Stimulated activated CD4-positive, alpha-beta T cell treated with anti-CD3 and anti-CD28 coated beads, TNF-alpha, amount 100 ng/mL, for 24 hours (primary cell): ENCODE measurements at regions not wholly inside any gene's neighbourhood (a gene's known extent, or its start where the extent isn't known, plus 50 kb on each side); places are given as distances from the start of the nearest gene placed in this dataset.
"Not testable (repeated sequence)": the region's sequence is repeated elsewhere in the genome, so short reads cannot be mapped to it uniquely, and the experiment has no call there.

Source experiments
- DNase-seq, 3 experiments: peaks; one replicate each; pipeline ENCODE4 v3.0.0-alpha.2; 2020; ENCODE audit warnings: low read depth in 3 of 3

DNA sequence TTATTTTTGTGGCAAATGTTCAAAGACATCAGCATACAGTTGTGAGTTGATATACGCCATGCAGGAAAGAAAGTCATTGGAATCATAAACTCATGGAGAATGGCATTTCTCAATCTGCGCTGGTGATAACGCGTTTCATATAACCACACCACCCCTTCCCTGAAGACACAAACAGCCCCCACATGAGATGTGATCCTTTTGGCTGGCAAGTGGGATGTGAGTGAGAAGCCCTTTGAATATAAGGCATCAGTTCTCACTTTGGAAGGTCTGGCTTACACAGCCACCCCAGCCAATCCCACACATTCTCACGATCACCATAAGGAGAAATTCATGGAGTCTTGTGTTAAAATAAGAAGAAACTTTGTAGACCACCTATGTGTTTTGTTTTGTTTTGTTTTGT is 725.0 kb downstream of the PRELID2 start:
- no peak for DNase-seq

DNA sequence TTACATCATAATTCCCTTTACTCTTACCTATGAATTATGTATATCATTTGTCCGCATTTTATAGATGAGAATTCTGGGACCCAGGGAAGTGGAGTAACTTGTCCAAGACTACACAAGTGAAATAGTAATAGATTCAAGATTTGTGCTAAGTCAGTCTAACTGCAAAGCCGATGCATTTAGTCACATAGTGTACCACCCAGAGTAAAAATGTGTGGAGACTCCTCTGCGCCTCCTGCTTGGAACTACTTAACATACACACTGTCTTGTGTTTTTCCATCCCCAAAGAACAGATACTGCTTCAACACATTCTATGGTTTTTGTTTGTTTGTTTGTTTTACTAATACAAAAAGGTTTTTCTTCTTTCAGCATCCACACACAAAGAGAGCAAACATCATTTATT is 729.8 kb downstream of the PRELID2 start:
- DNase-seq: no peak

DNA sequence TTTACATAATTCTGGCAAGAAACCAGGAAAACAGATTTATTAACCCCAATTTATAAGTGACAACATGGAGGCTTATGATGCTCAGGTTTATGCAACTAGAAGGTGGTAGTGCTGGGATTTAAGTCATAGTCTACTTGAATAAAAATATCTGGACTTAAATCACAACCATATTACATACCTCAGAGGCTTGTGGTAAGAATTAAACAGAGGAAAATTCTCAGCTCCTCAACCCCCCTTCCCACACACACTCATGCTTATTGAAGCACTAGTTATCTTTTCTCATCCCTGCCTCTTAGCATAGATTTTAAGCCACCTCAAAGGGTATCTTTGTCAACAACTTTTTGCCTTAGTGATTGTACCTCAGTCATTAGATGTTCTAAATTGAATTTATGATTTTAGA is 731.0 kb downstream of the PRELID2 start:
- no peak for DNase-seq

DNA sequence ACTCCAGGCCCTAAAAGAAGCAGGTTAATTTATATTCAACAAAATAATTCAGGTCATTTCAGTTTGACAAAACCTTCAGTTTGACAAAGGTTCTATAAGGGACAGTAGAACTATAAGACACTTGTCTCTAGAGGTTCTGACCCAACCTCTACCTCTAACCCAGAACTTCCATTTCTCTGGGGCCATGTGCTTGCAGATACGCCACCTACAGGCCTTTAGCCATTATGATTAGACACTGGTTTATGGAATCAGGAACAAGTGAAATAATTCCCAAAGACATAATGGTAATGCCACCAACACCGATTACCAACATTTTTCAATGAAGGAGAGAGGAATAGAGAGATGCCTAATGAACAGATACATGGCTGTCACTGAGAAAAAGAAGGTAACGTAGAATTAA is 733.9 kb downstream of the PRELID2 start:
- no peak for DNase-seq

DNA sequence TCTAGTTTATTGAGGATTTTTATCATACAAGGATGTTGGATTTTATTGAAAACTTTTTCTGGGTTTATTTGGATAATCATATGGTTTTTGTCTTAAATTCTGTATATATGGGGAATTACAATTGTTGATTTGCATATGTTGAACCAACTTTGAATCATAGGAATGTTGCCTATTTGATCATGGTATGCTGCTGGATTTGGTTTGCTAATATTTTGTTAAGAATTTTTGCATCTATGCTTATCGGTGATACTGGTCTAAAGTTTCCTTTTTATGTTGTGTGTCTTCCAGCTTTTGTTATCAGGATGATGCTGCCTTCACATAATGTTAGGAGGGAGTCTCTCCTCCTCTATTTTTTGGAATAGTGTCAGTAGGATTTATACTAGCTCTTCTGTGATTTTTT is 745.0 kb downstream of the PRELID2 start:
- DNase-seq: no peak

DNA sequence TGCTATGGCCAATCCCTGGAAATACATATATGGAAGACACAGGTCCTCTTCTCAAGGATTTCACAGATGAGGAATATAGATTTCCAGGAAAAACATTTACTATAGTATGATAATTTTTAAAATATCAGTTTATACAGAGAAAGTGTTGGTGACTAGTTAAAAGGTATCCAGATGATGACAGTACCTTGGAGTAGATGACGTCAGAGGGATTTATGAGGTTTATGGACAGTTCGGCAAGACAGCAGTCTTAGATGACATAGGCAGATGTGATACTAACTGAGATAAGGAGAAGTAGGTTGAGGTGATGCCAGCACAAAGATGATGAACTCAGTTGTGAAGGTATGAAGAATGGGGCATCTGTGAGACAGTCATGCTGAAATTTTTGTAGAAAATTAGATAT is 750.3 kb downstream of the PRELID2 start:
- DNase-seq: no peak

DNA sequence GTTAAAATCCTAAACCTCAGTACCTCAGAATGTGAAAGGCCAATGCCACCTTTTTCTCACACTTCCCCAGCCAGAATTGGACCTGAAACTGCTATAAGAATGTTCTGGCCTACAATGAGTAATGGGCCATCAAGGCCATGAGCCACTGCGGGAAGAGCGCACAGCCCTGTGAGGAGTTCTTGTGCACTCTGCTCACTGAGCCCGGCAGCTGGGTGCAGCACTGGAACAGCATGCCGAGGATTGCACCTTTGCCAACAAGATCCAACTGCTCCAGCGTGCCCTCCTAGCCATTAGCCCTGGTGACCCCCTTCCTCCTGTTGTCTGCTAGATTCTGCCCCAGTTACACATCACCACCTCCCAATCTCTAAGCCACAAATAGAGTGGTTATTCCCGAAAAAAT is 758.1 kb downstream of the PRELID2 start:
- DNase-seq: no peak

DNA sequence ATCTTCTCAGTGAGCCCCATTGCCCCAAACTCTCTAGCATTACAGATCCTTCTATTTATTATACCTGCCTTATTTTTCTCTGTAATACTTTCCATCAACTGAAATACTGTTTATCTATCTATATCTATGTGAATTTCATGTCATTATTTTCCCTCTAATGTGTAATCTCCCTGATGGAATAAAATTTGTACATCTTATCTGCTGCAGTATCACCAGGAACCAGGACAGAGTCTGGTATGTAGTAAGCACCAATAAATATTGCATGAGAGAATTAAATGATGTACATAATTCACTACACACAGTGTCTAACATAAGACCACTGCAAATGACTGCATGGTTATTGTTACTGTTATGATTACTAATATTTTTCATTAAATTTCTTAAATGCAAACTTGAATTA is 759.1 kb downstream of the PRELID2 start:
- DNase-seq: no peak

DNA sequence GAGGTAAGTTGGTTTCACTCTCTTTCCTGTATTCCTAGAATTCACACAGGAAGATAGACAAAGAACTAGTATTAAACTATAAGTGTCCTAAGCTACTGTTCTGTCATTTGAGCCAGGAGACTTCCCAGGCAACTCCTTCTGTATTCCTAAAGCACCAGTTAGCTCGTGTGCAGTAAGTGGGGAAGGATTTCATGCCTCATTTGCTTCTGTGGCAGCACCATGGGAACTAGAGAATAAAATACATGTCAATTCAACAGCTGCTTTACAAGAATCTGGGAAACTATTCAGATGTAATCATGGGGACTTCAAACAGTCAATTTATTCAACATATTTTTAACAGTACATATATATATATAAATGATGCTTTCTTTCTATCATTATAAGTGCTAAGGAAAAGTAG is 762.3 kb downstream of the PRELID2 start:
- DNase-seq: no peak

DNA sequence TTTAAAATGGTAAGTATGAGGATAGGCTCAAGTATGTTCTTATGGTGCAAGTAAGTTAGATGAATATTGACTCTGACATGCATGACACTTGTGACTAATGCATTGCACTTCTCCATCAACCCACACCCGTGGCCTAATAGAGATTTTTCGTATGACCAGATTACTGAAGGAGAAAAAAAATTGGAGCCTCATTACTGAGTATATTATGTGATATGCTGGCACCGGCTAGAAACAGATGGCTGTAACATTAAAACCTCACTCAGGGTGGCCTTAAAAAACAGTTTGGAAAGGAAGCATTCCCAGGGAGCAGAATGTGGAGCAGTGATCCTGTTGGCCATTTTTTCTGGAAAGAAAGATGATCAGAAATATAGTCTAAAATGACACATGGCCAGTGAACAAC is 766.4 kb downstream of the PRELID2 start:
- no peak for DNase-seq

DNA sequence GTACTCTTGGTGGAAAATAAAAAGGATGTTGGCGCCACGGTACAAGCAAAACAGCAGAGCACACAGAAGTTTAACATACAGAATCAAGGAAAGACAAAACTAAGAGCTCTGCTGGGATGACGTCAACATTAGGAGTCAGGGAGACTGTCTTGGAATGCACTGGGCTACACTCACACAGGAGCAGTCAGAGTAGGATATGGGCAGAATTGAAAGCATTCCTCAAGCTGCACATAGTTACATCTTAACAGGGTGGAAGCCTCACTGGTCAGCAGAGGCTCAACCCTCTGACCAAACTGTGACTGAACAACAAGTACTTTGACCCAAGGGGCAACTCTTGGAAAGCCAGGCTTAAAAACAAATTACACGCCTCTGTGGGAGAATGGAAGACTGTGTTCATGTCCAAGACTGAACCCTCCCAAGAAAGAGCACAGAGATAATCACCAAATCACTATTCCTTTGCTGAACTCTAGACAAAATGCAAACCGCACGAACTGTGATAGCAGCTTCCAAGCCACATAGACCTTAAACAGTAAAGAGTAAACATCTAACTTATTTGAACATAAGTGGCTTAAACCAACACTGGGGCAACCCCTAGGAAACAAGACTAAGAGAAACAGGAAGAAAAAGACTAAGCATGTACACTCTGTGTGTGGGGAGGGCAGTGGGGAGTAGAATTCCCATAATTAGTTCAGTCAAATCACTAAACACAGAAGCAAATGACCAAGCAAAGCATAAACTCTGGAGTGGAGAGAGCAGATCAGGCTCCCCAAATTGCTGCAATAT is 772.7 kb downstream of the PRELID2 start:
- DNase-seq: no peak

DNA sequence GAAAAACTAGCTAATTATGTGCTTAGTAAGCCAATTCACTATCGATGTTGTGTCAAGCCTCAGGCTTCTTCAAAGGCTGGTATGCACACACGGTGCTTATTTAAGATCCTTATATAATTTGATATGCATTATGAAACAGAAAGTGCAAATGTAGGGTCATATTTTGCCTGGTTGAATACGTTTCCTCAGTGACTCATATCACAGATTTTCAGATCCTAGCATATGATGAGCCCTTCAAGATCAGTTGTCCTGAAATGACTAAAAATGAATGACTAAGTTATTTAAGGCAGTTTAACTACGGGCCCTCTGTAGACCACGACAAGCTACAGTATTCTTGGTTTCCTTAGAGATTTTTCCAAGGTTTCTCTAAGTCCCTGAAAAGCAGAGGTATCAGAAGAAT is 778.3 kb downstream of the PRELID2 start:
- no peak for DNase-seq

DNA sequence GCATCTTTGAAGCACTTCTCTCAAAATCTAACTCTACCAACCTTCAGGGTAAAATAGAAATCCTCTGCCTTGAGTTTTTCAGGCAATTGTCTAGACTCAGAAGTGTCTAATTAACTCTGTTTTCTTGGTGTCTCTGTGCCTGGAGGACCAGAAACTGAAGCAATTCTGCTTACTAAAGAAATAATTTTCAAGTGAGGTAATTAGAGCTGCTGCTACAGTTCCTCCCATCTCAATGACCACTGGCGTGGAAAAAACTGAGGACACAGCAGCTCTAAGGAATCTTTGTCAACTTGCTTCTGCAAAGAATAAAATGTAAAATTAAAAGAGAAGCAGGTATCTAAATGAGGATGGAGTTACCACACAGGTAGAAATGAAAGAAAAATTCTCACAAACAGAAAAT is 785.0 kb downstream of the PRELID2 start:
- no peak for DNase-seq

DNA sequence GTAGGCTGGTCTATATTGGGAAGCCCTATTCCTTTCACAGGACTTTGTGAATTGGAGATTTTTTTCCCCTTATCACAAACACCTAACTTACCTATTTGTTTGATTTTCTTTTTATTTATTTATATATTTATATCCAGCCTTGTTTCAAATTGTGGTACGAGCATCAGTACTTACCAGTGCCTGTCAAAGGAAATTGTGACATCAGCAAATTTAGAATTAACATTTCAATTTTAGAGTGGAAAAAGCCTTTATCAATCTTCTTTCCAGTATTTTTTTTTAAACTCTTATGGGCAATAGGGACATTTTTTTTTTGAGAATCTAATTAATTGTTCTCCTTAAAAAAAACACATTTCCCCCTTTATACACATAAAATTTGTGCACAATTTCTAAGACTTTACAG is 790.2 kb downstream of the PRELID2 start:
- no peak for DNase-seq

DNA sequence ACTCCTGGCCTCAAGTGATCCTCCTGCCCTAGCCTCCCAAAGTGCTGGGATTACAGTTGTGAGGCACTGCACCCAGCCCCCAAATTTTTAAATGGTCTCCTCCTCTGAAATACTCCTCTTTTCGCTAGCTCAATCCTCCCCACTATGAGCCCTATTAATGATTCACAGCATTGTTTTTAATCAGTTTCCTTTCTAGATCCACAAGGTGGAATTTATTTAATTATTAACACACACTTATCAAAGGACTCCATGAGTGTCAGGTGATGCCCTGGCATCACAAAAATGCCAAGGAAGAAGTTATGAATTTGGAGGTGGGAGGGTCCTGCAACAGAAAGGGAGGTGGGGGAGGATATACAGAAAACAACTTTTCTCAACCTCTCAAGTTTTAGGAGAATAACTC is 806.5 kb downstream of the PRELID2 start:
- DNase-seq: no peak

DNA sequence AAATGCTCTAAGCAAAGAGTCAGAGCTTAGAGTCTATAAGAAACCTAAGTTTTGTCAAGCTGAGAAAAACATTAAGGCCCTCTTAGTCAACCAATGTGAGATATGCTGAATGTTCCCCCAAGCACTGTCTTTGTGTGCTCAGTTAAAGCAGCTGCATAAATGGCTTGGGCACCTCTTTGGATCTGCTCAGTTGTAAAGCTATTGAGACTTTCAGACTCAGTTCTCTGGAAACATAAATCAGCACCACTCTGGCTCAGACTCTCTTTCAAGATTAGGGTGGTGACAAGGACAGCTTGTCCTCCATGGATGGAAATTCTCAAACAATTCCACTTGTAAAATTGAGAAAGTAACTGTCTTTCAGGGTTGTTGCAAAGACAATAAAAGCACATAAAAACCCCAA is 807.9 kb downstream of the PRELID2 start:
- no peak for DNase-seq

DNA sequence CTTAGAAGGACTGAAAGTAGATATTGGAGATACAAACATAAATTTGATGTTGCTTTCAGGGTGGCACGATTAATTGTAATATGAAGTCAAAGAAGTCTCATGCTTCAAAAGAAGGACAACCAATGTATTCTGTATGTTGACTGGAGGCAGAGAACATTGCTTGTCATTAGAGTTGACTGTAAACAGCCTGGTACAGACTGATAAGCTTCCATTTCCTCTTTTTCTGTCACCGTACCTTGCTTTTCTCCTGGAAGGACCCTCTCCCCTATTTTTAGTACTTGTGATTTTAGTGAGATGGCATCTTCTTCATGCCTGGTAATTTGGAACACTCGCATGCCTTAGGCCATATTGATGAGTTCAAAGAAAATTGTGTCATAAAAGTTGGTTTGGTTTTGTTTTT is 809.4 kb downstream of the PRELID2 start:
- no peak for DNase-seq

DNA sequence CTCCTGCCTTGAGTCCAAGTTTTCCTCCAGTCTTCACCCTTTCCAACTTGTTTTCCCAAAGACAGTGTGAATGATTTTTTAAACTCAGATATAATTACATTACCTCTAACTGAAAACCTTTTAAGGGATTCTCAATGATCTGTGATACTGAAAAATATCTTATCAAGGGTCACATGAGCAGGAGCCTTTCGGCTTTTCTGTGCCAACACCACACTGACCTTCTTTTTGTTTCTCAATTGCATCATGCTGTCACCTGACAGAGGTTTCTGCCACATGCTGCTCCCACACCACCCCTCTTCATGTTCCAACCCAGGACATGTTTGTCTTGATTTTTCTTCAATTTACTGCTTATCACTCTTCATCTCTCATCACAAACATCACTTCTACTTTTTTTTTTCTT is 820.0 kb downstream of the PRELID2 start:
- DNase-seq: no peak

DNA sequence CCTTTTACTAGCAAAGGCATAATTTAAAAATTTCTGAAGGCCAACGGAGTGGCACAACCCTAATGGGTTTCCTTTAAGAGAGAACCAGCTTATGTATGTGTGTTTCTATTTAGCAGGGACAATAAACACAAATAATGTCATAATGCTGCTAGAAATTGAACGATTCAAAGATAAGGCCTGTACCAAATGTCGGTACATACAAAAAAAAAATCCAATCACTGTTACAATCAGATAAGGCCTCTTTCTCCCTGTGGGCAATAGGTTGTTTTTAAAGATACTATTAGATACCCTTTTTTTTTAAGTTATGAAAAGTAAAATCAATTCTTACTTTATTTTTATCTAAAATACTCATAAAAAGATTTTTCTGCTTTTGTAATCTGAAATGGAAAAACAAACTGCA is 821.0 kb downstream of the PRELID2 start:
- no peak for DNase-seq

DNA sequence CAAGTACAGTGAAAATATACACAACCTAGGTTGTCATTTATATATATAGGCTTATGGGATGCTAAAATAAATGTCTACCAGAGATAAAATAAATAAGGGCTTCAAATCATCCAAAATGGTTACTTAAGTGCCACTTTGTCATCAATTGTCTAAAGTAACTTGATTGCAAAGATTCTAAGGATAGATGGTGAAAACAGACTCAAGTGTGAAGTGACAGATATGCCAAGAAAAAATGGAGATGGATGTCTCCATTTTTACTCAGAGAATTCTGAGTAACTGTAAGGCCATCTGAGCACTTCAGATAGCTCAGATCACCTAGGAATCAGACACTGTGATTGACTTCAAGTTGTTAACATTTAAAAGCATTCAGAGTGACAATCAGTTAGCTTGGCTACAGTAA is 824.3 kb downstream of the PRELID2 start:
- DNase-seq: no peak

DNA sequence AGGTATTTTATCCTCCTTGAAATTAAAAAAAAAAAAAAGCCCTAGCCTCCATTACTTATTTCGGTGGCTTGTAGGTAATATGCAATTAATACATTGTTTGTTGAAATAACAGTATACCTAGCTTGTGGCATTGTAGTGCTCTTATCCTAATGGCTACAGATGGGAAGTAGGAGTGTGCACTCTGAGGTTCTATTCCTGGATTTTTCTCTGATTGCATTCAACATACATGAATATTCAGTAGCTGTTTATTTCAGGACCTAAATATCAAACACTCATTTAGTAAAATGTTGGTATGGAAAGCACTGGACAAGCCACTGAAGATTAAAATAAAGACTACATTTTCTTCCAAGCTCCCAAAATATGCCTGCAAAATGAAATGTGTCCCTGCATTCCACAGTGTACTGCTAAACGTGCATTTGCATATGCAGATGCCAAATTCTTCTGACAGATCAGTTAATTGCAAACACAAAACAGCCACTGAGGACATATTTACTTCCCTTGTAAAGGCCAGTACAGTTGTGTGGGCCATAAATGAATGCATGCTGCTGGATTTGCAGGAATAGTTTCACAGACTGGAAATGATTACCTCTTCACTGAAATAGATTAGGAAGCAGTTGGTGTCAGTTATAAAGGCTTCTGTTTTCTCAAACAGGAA is 826.1 kb downstream of the PRELID2 start:
- DNase-seq: no peak

DNA sequence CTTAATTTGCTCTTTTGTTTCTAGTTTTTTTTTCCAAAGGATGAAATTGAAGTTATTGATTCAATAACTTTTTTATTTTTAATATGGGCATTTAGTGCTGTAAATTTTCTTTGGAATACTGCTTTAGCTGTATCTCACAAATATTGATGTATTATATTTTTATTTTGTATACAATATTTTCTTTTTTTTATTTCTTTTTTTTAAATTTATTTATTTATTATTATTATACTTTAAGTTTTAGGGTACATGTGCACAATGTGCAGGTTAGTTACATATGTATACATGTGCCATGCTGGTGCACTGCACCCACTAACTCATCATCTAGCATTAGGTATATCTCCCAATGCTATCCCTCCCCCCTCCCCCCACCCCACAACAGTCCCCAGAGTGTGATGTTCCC is 823.7 kb downstream of the KCTD16 start:
- not testable (repeated sequence) for DNase-seq

DNA sequence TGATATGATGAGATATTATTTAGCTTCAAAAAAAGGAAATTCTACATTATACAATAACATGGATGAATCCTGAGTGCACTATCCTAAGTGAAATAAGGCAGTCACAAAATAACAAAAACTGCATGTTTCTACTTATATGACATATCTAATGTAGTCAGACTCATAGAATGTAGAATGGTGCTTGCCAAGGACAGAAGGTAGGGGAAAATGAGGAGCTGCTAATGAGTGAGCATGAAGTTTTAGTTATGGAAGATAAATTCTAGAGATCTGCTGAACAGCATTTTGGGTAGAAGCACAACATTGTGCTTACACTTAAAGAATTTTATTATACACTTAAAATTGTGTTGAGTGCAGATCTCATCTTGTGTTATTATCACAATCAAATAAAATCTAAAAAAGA is 812.4 kb downstream of the KCTD16 start:
- DNase-seq: no peak
